ENCODE measurements at regions not wholly inside any gene's neighbourhood (a gene's known extent, or its start where the extent isn't known, plus 50 kb on each side); places are given as distances from the start of the nearest gene placed in this dataset.

GRCh38 chr2:49861821-49862220, 707.5 kb upstream of the FSHR start:
- no peak overlapping the region for H3K4me3 ChIP-seq
- no peaks in the 10 kb centered on the region for H3K4me1 ChIP-seq
- TF ChIP-seq POLR2A (IDR thresholded peaks at IDR 0.05) (no peak), CTCF (IDR thresholded peaks at IDR 0.05) (no peak)
- no peaks in the 10 kb centered on the region for H3K27me3 ChIP-seq
- H3K9me3 ChIP-seq = no peaks in the 10 kb centered on the region
- DNase-seq = no peak
- H3K36me3 ChIP-seq = no peaks in the 10 kb centered on the region
- H3K27ac ChIP-seq = no peak overlapping the region
- intact Hi-C loops (cut with DNase I; ENCODE audit: low total_unique reads) = no loop called here

GRCh38 chr2:49860834-49861233, 706.5 kb upstream of the FSHR start:
- Histone ChIP-seq H3K27ac (no peak overlapping the region), H3K4me3 (no peak overlapping the region), H3K36me3 (no peaks in the 10 kb centered on the region), H3K9me3 (no peaks in the 10 kb centered on the region), H3K27me3 (no peaks in the 10 kb centered on the region), H3K4me1 (no peaks in the 10 kb centered on the region)
- intact Hi-C loops (cut with DNase I; ENCODE audit: low total_unique reads) = no loop called here
- no peak for DNase-seq
- no peak for TF ChIP-seq POLR2A (IDR thresholded peaks at IDR 0.05)
- no peak for TF ChIP-seq CTCF (IDR thresholded peaks at IDR 0.05)

- no peaks in the 10 kb centered on the region for H3K9me3 ChIP-seq
- no peak overlapping the region for H3K27ac ChIP-seq
- H3K4me1 ChIP-seq = no peaks in the 10 kb centered on the region
- TF ChIP-seq CTCF (IDR thresholded peaks at IDR 0.05) (no peak), POLR2A (IDR thresholded peaks at IDR 0.05) (no peak)
- no peak for DNase-seq
- no peaks in the 10 kb centered on the region for H3K27me3 ChIP-seq
- H3K4me3 ChIP-seq = no peak overlapping the region
- H3K36me3 ChIP-seq = no peaks in the 10 kb centered on the region
- intact Hi-C loops (cut with DNase I; ENCODE audit: low total_unique reads) = no loop called here
These were observed 705.9 kb upstream of the FSHR start for GRCh38 chr2:49860170-49860569.

GRCh38 chr2:49858657-49859056, 704.3 kb upstream of the FSHR start:
- Histone ChIP-seq H3K4me1 (no peaks in the 10 kb centered on the region), H3K36me3 (no peaks in the 10 kb centered on the region), H3K4me3 (no peak overlapping the region), H3K27me3 (no peaks in the 10 kb centered on the region), H3K27ac (no peak overlapping the region), H3K9me3 (no peaks in the 10 kb centered on the region)
- no peak for DNase-seq
- TF ChIP-seq CTCF (IDR thresholded peaks at IDR 0.05) = no peak
- TF ChIP-seq POLR2A (IDR thresholded peaks at IDR 0.05) = no peak
- intact Hi-C loops (cut with DNase I; ENCODE audit: low total_unique reads) = no loop called here

- Histone ChIP-seq H3K4me1 (no peaks in the 10 kb centered on the region), H3K36me3 (no peaks in the 10 kb centered on the region), H3K9me3 (no peaks in the 10 kb centered on the region), H3K4me3 (no peak overlapping the region), H3K27me3 (no peaks in the 10 kb centered on the region), H3K27ac (no peak overlapping the region)
- no peak for DNase-seq
- intact Hi-C loops (cut with DNase I; ENCODE audit: low total_unique reads) = no loop called here
- no peak for TF ChIP-seq CTCF (IDR thresholded peaks at IDR 0.05)
These were observed 703.8 kb upstream of the FSHR start for GRCh38 chr2:49858113-49858490.

Measured in uterus (tissue), 3 donors.